Small intestine (tissue), 7 donors: ENCODE measurements at regions not wholly inside any gene's neighbourhood (a gene's known extent, or its start where the extent isn't known, plus 50 kb on each side); places are given as distances from the start of the nearest gene placed in this dataset.

ENCODE experiments used
- DNase-seq, 2 donors: peaks; one replicate each; pipeline versions ENCODE4 v3.0.0 to v3.0.0-alpha.2; 2013
- FAIRE-seq: peaks from 2 replicates; lab custom pipeline; 2012; peaks lifted over from hg19 to GRCh38; lab: Jason Lieb, UNC
- H3K27ac ChIP-seq, 3 donors: one replicate each; pipeline ENCODE4 v1.5.1; 2013; ENCODE audit warnings: low read length in 2 of 3, mild to moderate bottlenecking in 2 of 3, control low read depth in 1 of 3, inconsistent platforms in 1 of 3, low read depth in 1 of 3, moderate library complexity in 1 of 3
- H3K27me3 ChIP-seq, 3 donors: one replicate each; pipeline ENCODE4 v1.6.1; 2013; ENCODE audit warnings: low read length in 3 of 3, inconsistent platforms in 1 of 3; ENCODE audit not compliant: control insufficient read depth in 3 of 3, insufficient read depth in 3 of 3
- H3K36me3 ChIP-seq, 3 donors: one replicate each; pipeline ENCODE4 v1.6.1; 2013; ENCODE audit warnings: low read length in 3 of 3, inconsistent platforms in 1 of 3, low read depth in 1 of 3, mild to moderate bottlenecking in 1 of 3, moderate library complexity in 1 of 3; ENCODE audit not compliant: control insufficient read depth in 3 of 3, insufficient read depth in 2 of 3
- H3K4me1 ChIP-seq, 3 donors: one replicate each; pipeline ENCODE4 v1.6.1; 2013; ENCODE audit warnings: low read length in 2 of 3, inconsistent platforms in 1 of 3, low read depth in 1 of 3, mild to moderate bottlenecking in 1 of 3, moderate library complexity in 1 of 3; ENCODE audit not compliant: control insufficient read depth in 3 of 3, insufficient read depth in 2 of 3
- H3K4me3 ChIP-seq, 3 donors: one replicate each; pipeline ENCODE4 v1.5.1; 2013; ENCODE audit warnings: low read length in 3 of 3, control low read depth in 1 of 3, inconsistent platforms in 1 of 3, low read depth in 1 of 3, mild to moderate bottlenecking in 1 of 3, moderate library complexity in 1 of 3
- H3K9me3 ChIP-seq, 2 donors: one replicate each; pipeline ENCODE4 v1.6.1; 2013; ENCODE audit warnings: low read depth in 1 of 2, low read length in 1 of 2; ENCODE audit not compliant: control insufficient read depth in 2 of 2, insufficient read depth in 1 of 2
- WGBS, 3 donors: extraction: QIAGEN DNeasy Blood & Tissue Kit; methylation state at CpG; one replicate each; pipeline ENCODE4 v1.1.7; 2013; 5-methylcytosine and 5-hydroxymethylcytosine counted together
- donor health status: healthy with polysubstance abuse.
- donor health status: control.
- donor health status: control.
- donor health status: Bipolar disorder and iron deficiency.
- donor health status: healthy.

DNA sequence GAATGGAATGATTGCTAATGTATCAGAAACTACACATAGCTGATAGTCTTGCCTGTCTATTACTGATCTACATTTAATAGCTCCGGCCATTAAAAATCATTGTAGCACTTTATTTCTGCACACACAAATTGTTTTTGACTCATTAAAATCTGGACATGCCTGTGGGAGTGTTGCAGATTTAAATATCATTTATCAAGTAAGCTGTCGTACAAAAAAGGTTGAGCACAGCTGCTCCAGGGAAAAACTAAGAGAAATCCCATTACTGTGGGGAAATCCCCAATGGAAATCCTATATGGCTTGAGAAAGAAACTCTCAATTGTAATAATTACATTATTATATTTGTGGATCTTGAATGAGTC lies 99.6 kb upstream of the CERS6 start:
- no peak overlapping the region for H3K4me3 ChIP-seq
- FAIRE-seq (no peak), DNase-seq (no peak)
- H3K9me3 ChIP-seq = no peaks in the 10 kb centered on the region
- H3K4me1 ChIP-seq = peaks cover 0 to 9% (median 3%) of the 10 kb centered on the region in 3 donors
- WGBS, 3 donors = 94 to 95% (median 95%) methylated on average over 2 of the region's 2 CpGs
- H3K27me3 ChIP-seq = no peaks in the 10 kb centered on the region
- H3K36me3 ChIP-seq = no peaks in the 10 kb centered on the region
- H3K27ac ChIP-seq = no peak overlapping the region

DNA sequence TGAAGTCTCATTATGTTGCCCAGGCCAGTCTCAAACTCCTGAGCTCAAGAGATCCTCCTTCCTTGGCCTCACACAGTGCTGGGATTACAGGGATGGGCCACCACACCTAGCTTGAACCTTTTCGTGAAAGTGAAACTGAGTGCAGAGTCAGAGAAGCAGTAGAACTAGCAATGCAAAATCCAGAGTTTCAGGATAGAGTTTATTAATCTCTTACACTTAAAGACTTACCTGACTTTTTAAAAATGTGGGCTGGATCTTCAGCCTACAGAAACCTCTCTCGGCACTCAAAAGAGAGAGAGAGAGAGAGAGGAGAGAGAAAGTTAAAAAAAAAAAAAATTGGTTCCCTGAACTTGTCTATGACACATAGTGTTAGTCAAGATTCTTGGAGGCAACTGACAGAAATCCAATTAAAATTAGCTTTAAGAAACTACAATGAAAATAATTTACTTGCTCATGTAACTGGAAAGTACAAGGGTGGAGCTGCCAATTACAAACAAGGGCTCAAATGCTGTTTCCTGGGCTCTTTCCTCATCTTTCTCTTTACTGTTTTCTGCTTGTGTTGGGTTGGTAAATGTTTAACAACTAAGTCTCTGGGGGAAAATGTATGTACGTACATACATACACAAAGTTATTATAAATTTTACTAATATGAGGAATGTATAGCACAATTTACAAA lies 98.1 kb upstream of the CERS6 start:
- H3K9me3 ChIP-seq = no peaks in the 10 kb centered on the region
- no peaks in the 10 kb centered on the region for H3K36me3 ChIP-seq
- H3K27me3 ChIP-seq = no peaks in the 10 kb centered on the region
- FAIRE-seq = no peak
- H3K4me3 ChIP-seq = no peak overlapping the region
- 22 to 57% (median 46%) methylated on average over 3 of the region's 3 CpGs for WGBS, 3 donors
- H3K27ac ChIP-seq = no peak overlapping the region
- DNase-seq = peak; percentile 29 to 77
- peaks cover 0 to 9% (median 3%) of the 10 kb centered on the region in 3 donors for H3K4me1 ChIP-seq

DNA sequence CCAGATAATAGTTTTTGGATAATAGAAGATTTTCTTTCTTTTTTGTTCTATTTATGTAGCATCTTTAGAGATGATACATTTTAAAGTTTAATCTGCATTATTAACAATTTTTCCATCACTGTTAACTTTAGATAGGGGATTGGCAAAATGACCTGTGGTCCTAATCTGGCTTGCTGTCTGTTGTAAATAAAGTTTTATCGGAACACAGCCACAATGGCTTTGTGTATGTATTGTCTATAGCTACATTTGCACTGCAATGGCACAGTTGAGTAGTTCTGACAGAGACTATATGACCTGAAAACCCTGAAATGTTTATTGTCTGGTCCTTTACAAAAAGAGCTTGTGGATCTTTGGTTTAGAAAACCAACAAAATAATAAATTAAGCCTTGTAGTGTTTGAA lies 97.0 kb upstream of the CERS6 start:
- no peaks in the 10 kb centered on the region for H3K27me3 ChIP-seq
- no peak for DNase-seq
- H3K27ac ChIP-seq = no peak overlapping the region
- H3K4me1 ChIP-seq = peaks cover 0 to 9% (median 3%) of the 10 kb centered on the region in 3 donors
- FAIRE-seq = no peak
- H3K9me3 ChIP-seq = no peaks in the 10 kb centered on the region
- 91 to 97% (median 94%) methylated on average over 1 of the region's 1 CpG for WGBS, 3 donors
- no peaks in the 10 kb centered on the region for H3K36me3 ChIP-seq
- H3K4me3 ChIP-seq = no peak overlapping the region

DNA sequence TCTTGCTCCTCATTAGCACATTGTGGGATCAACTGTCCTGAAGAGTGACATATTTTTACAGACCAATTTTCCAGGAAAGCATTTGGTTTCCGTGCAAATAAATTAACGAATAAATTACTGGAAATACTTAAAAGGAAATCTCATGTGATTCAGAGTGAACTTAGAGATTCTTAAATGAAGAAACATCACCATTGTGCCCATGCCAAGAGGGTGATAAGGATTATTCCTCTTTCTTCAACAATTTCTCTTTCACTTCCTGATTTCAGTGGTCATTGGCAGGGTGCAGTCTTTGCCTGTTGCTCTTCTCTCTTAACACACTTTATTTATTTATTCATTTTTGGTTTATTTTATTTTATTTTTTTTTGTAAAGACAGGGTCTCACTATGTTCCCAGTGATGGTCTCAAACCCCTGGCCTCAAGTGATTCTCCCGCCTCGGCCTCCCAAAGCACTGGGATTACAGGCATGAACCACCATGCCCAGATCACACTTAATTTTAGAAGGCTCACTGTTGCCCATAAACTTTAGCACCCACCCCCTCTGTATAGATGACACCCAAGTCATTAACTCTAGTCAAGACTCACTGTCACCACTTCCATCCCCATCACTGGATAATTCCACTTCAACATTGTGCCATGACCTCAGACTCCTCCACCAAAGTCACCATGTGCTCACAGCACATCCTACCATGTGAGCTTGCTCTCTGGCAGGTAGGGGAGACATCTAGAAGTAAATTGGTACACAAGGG lies 92.6 kb upstream of the CERS6 start:
- no peak for FAIRE-seq
- no peak overlapping the region for H3K4me3 ChIP-seq
- H3K36me3 ChIP-seq = no peaks in the 10 kb centered on the region
- no peaks in the 10 kb centered on the region for H3K9me3 ChIP-seq
- H3K4me1 ChIP-seq = no peaks in the 10 kb centered on the region
- no peaks in the 10 kb centered on the region for H3K27me3 ChIP-seq
- no peak overlapping the region for H3K27ac ChIP-seq
- WGBS, 3 donors = 90 to 91% (median 91%) methylated on average over 4 of the region's 4 CpGs
- no peak for DNase-seq

DNA sequence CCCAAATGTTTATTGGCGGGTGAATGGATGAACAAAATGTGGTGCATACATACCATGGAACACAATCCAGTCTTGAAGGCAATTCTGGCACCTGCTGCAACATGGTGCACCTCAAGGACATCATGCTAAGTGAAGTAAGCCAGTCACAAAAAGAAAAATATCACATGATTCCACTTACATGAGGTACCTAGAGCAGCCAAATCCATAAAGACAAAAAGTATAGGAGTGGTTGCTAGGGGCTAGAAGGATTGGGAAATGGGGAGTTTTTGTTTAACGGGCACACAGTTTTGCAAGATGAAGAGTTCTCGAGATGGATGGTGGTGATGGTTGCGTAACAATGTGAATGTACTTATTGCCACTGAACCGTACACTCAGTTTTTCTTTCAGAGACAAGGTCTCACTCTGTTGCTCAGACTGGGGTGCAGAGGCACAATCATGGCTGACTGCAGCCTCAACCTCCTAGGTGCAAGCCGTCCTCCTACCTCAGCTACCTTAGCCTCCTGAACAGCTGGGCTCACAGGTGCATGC lies 90.9 kb upstream of the CERS6 start:
- Histone ChIP-seq H3K4me3 (no peak overlapping the region), H3K27ac (no peak overlapping the region), H3K9me3 (no peaks in the 10 kb centered on the region), H3K36me3 (no peaks in the 10 kb centered on the region), H3K4me1 (no peaks in the 10 kb centered on the region), H3K27me3 (no peaks in the 10 kb centered on the region)
- FAIRE-seq = no peak
- 93 to 97% (median 94%) methylated on average over 6 of the region's 6 CpGs for whole genome bisulfite sequencing, 3 donors
- no peak for DNase-seq

DNA sequence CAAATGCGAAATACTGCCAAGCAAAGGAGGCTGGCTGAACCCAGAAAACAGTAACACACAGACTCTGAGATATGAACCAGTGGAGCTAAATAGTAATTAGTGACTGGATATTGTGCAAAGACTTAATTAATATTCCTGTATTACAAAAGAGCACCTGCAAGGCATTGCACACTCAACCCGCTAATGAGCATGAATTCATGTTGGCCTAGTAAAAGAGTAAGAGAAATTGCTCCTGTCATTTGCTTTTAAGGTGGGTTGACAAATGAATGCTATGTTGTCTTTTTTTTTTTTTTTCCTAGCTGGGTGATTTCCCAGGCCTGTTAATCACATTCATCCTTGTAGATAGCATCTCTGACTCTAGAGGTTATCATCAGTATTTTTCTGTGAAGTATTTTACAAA lies 87.0 kb upstream of the CERS6 start:
- Histone ChIP-seq H3K36me3 (no peaks in the 10 kb centered on the region), H3K9me3 (peaks cover 0 to 5% of the 10 kb centered on the region in 2 donors), H3K27me3 (no peaks in the 10 kb centered on the region), H3K4me1 (peaks cover 0 to 2% (median 0%) of the 10 kb centered on the region in 3 donors), H3K27ac (no peak overlapping the region), H3K4me3 (no peak overlapping the region)
- FAIRE-seq (no peak), DNase-seq (no peak)
- 93 to 98% (median 97%) methylated on average over 2 of the region's 2 CpGs for WGBS, 3 donors

DNA sequence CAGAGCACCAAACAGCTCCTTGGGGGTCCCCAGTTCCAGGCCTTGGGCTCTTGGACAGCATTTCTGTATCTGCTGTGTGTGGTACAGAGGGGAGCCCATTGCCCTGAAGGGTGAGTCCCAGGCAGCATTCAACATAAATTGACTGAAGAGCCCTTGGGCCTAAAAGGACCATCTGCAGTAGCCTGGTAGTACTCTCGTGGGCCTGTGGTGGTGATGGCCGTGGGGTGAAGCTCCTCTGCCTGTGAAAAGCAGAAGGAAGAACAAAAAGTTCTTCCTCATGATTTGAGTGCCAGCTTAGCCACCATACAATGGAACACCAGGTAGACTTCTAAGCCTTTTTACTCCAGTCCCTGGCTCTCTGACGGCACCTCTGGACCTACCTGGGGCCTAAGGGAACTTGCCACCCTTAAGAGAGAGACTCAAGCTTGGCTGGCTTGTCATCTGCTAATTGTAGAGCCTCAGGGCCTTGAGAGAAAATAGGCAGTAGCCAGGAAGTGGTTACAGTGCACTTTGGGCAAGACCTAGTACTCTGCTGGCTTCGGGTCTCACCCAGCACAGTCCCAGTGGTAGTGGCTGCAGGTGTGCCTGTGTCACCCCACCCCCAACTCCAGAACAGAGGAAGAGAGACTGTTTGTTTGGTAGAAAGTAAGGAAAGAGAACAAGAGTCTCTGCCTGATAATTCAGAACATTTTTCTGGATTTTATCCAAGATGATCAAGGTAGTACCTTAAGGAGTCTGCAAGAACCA lies 84.6 kb upstream of the CERS6 start:
- DNase-seq (no peak), FAIRE-seq (no peak)
- no peaks in the 10 kb centered on the region for H3K27me3 ChIP-seq
- peaks cover 0 to 5% of the 10 kb centered on the region in 2 donors for H3K9me3 ChIP-seq
- no peak overlapping the region for H3K27ac ChIP-seq
- H3K36me3 ChIP-seq = no peaks in the 10 kb centered on the region
- WGBS, 3 donors = 72 to 82% (median 73%) methylated on average over 4 of the region's 4 CpGs
- H3K4me3 ChIP-seq = no peak overlapping the region
- H3K4me1 ChIP-seq = peaks cover 0 to 2% (median 0%) of the 10 kb centered on the region in 3 donors

DNA sequence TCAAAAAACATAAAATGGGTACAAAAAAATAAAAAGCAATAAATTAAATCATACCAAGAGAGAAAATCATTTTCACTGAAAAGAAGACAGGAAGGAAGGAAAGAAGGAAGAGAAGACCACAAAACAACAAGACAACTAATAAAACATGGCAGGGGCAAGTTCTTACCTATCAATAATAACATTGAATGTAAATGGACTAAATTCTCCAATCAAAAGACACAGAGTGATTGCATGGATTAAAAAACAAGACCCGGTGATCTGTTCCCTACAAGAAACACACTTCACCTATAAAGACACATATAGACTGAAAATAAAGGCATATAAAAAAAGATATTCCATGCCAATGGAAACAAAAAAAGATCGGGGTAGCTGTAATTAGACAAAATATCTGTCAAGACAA lies 82.6 kb upstream of the CERS6 start:
- H3K27ac ChIP-seq = no peak overlapping the region
- FAIRE-seq (no peak), DNase-seq (no peak)
- peaks cover 0 to 2% (median 0%) of the 10 kb centered on the region in 3 donors for H3K4me1 ChIP-seq
- H3K4me3 ChIP-seq = no peak overlapping the region
- H3K9me3 ChIP-seq = peaks cover 0 to 5% of the 10 kb centered on the region in 2 donors
- H3K27me3 ChIP-seq = no peaks in the 10 kb centered on the region
- no peaks in the 10 kb centered on the region for H3K36me3 ChIP-seq
- WGBS, 3 donors = 93 to 97% (median 96%) methylated on average over 2 of the region's 2 CpGs
